ENCODE measurements at regions not wholly inside any gene's neighbourhood (a gene's known extent, or its start where the extent isn't known, plus 50 kb on each side); places are given as distances from the start of the nearest gene placed in this dataset.
"Not testable (repeated sequence)": the region's sequence is repeated elsewhere in the genome, so short reads cannot be mapped to it uniquely, and the experiment has no call there.

- TF ChIP-seq CTCF (IDR thresholded peaks at IDR 0.05 in 4 of 5, conservative IDR thresholded peaks at IDR 0.05 in 1 of 5); POLR2A (IDR thresholded peaks at IDR 0.05): not testable (repeated sequence)
These were observed 110.5 kb downstream of the NPIPA7 start for GRCh38 chr16:16489466-16489865.

Data from gastrocnemius medialis (tissue), 4 donors.